ENCODE measurements at regions not wholly inside any gene's neighbourhood (a gene's known extent, or its start where the extent isn't known, plus 50 kb on each side); places are given as distances from the start of the nearest gene placed in this dataset.

DNA sequence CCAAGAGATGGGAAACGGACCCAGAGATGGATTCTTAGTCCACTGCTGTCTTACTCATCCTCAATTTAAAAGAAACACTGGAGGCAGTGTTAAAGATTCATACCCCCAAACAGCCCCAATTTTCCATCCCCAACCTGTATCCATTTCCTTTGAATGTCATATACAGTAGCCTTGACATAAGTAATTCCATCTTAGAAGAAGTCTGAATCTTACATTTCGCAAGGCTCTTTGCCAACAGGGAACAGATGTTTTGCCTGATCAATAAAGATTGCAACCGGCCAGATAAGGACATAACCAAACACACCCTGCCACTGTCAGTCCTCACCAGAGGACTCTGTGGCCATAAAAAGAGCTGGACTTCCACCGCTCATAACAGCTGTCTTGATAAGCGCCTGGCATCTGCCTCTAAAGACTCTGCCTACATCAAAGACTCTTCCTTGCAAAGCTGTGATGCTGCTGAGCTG is 59.0 kb upstream of the MED9 start:
- DNase-seq (ENCODE audit: low read depth in 2 of 2), result no peak

DNA sequence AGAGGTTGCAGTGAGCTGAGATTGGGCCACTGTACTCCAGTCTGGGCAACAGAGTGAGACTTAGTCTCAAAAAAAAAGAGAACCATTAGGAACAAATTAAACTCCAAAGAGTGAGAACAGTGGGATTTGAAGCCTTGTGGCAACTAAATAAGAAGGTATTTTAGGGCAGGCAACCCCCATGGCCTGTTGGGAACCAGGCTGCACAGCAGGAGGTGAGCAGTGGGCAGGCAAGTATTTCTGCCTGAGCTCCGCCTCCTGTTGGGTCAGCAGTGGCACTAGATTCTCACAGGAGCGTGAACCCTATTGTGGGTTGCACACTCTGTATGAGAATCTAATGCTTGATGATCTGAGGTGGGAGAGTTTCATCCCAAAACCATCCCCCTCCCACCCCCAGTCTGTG is 57.6 kb upstream of the MED9 start:
- no peak for DNase-seq (ENCODE audit: low read depth in 2 of 2)

DNA sequence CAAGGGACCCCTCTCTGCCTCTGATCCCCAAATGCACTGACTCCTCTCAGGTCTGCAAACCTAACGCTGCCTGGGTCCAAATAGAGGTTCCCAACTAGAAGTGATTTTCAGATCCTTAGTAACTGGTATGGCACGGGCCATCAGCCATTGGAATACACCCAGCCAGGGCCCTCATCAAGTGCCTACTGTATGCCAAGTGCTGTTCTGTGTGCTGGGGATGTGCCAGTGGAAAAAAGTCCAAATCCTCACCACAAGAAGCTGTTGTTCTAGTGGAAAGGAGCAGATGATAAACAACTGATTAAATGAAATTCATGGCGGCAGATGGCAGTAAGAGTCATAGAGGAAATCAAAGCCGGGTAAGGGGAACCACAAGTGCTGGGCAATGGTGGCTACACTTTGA is 57.2 kb upstream of the MED9 start:
- DNase-seq (ENCODE audit: low read depth in 2 of 2), result no peak

DNA sequence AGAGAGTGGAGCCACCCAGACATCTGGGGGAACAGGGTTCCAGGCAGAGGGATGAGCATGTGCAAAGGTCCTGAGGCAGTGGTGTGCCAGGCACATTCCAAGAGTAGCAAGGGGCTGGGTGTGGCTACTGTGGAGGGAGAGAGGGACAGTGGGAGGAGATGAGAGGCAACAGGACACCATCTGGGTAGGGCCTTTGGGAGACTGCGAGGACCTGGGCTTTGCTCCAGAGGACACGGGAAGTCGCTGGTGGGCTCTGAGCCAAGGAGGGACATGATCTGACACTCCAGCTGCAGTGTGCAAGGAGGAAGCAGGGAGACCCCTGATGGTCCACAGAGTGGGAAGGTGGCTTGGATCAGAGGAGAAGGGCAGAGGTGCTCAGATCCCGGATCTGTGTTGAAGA is 56.7 kb upstream of the MED9 start:
- DNase-seq (ENCODE audit: low read depth in 2 of 2), result no peak

DNA sequence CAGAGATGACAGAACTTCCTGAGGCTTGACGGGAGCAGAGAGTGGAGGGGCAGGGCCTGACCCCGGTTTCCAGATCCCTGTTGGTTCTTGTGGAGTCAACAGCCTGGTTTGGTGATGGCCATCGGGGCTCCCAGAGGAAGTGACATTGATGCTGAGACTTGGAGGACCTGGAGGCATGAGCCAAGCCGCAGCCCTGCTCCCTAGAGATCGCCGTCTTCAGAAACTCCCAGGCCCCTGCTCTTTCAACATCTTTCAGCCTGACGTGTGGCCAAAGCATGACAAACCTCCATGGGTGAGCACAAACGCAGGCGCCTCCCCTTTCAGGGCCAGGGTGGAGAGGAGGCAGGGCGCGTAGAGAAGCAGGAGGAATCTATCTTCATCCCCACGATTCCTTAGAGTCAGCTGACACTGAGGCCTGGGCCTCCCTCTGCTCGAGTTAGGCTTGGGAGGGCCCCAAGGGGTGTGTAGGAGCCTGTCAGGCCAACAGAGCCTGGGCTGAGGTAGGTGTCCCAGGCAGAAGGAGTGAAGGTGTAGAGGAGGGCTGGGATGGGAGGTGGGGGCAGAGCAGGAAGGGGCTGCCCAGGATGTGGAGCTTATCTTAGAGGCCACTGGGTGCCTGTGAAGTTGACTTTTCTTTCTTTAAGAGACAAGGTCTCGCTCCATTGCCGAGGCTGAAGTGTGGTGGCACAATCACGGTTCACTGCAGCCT is 56.1 kb upstream of the MED9 start:
- DNase-seq (ENCODE audit: low read depth in 2 of 2), result no peak

DNA sequence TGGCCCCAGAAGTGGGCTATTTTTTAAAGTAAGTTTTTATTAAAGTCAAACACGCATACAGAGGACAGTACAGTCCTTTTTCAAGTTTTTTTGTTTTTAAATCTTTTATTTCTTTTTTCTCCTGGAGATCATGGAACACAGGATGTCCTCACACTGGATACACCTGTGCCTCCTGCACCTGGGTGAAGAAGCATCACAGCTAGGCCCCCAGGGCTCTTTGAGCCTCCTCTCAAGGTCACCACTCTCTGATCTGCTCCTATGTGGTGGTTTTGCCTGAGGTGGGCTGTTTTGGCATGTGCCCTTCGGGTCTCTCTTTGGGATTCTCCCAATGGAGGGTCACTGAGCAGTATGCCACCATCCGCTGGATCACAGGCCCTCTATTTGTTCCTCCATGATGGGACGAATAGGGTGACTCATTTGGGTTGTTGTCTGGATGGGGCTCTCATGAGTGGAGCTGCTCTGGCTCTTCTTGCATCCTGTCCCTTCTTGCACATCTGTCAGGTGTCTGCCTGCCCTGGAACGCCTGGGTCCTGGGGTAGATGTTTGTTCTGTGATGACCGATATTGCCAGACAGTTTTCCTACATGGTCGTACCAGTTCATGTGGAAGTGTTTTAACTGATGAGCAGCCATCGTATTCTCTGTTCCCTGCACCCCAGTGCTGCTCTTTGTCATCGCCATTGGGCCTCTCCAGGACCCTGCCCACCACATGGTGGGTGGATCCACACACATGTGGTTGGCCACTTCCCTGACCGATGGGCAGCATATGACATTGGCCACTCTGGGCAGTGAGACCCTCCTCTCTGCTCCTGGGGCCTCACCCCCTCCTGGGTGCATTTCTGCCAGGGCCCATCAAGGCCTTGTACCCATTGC is 55.2 kb upstream of the MED9 start:
- no peak for DNase-seq (ENCODE audit: low read depth in 2 of 2)

DNA sequence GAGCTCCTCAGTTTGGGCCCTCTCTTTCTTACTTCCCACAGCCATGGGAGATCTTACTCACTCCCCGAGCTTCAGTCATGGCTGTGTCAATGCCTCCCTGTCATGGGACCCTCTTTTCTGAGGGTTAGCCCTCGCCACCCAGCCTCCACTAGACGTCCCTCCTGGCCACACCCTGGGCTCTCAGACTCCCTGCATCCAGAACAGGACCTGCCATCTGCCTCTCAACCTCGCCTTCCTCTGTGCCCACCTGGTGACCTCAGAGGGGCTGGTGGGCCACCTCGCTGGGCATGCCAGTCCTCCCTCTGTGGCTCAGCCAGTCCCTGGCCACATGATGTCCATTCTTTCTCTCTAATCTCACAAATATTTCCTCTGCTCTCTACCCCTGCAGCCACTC is 54.6 kb upstream of the MED9 start:
- DNase-seq (ENCODE audit: low read depth in 2 of 2), result no peak

DNA sequence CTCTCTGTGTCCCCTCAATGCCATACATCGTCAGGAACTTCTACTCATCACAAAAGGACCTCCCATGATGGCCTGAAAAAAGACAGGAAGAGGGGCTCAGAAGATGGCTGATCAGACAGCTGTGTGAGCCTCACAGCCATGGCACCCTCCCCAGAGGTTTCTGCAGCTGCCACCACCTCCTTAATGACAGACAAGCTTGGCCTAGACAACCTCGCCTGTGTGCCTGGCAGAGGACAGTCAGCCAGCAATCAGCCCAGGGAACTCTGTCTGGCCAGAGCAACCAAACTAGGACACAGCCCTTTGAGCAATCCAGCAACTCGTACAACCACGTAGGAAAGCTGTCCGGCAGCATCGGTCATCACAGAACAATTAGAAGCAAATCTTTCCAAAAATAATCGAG is 54.2 kb upstream of the MED9 start:
- DNase-seq (ENCODE audit: low read depth in 2 of 2), result no peak

DNA sequence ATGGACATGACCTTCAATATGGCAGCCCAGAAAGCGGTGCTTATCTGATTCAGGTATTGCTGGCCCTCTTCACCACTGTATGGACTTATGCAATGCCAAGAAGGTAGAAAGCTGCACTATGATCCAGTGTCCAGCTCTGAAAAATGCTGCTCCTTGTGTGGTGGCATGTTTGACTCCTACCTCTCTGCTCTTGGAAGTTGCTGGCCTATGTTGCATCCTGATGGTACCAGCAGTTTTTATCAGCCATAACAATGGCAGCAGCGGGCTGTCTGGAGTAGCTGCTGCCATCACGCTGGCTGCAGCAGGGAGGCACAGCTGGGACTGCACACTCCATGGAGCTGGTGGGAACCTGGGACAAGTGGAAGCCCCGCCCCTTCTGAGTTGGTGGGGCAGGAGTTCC is 53.1 kb upstream of the MED9 start:
- DNase-seq (ENCODE audit: low read depth in 2 of 2), result no peak

DNA sequence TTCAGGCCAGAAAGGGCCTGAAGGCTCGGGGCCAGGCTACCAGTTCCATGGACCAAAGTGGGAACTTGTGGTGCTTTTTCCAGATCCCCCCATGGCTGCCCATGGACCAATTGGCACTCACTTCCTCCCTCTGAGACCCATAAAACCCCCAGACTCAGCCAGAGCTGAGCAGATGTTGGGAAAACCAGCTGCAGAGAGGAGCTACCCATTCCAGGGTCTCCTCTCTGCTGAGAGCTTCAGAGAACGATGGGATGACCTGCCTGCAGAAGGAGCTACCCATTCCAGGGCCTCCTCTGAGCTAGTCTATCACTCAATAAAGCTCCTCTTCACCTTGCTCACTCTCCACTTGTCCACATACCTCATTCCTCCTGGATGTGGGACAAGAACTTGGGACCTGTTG is 52.2 kb upstream of the MED9 start:
- no peak for DNase-seq (ENCODE audit: low read depth in 2 of 2)

DNA sequence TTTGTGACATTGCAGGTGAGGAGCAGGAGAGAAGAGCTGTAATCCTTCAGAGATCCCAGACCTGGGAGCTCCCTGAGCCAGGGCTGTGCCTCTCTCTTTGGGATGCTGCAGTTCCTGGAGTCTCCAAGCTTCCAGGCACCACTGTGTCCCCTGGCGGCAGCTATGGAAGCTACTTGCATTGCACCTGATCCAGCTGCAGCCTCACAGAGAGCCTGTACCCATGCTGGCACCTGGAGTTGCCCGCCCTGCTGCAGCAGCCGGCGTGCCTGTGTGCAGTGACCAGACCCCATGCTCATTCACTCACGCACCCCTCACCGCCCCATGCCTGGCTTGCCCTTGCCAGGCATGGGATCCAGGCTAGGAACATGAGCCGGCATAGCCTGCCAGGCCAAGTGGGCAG is 51.8 kb upstream of the MED9 start:
- no peak for DNase-seq (ENCODE audit: low read depth in 2 of 2)

DNA sequence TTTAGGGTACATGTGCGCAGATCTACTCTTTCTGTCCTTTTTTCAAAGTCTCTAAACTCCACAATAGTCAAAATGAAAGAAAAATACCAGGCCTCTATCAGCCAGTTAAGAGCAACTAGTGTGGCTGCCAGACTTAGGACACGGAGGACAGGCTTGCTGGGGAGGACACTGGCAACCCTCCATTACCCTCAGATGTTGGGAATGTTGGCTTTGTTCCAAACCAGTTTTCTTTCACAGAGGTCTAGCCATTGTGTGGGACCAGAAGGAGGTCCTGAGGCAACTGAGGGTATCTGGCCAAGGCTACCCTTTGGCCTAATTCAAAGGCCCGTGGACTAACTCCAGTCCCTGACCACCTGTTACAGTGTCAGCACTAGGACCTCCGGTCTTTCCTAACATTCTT is 51.2 kb upstream of the MED9 start:
- no peak for DNase-seq (ENCODE audit: low read depth in 2 of 2)

DNA sequence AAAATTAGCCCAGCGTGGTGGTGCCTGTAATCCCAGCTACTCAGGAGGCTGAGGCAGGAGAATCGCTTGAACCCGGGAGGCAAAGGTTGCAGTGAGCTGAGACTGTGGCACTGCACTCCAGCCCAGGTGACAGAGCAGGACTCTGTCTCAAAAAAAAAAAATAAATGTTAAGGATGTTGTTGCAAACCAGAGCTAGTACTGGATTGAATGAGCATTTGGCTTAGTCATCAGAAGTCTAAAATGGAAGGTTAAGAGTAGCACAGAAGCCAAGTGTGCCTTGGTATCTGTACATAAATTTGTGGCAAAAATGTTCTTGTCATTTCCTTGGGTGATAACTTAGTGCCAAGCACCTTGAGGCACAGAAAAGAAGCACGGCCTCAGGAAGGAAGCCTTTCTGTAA is 50.6 kb upstream of the MED9 start:
- no peak for DNase-seq (ENCODE audit: low read depth in 2 of 2)

All from stimulated activated CD8-positive, alpha-beta memory T cell treated with anti-CD3 and anti-CD28 coated beads, Interleukin-15, amount 100 ng/mL, for 48 hours (primary cell).